GM06990 (cell line): ENCODE measurements at regions not wholly inside any gene's neighbourhood (a gene's known extent, or its start where the extent isn't known, plus 50 kb on each side); places are given as distances from the start of the nearest gene placed in this dataset.

Experiments
- DNase-seq: peaks from one replicate; pipeline ENCODE4 v3.0.0-alpha.2; 2011; ENCODE audit not compliant: insufficient read length; ENCODE audit errors: extremely low read depth
- H3K27me3 ChIP-seq: replicated peaks from 2 replicates; pipeline ENCODE4 v1.6.0; 2011; ENCODE audit warnings: low read length; ENCODE audit not compliant: control insufficient read depth, insufficient read depth
- H3K36me3 ChIP-seq: 2 replicates; pipeline ENCODE4 v1.5.1; 2011; ENCODE audit warnings: low read length; ENCODE audit not compliant: control insufficient read depth, insufficient read depth
- H3K4me3 ChIP-seq: replicated peaks from 2 replicates; pipeline ENCODE4 v1.5.1; 2011; ENCODE audit warnings: low read depth, mild to moderate bottlenecking, control low read depth, low read length
- TF ChIP-seq, protein P1 (sequence below): IDR thresholded peaks from 2 replicates; pipeline ENCODE4 v1.5.1; 2011; ENCODE audit warnings: low read length, control low read depth, mild to moderate bottlenecking, inconsistent platforms; ENCODE audit not compliant: insufficient read depth, poor library complexity, severe bottlenecking

DNA sequence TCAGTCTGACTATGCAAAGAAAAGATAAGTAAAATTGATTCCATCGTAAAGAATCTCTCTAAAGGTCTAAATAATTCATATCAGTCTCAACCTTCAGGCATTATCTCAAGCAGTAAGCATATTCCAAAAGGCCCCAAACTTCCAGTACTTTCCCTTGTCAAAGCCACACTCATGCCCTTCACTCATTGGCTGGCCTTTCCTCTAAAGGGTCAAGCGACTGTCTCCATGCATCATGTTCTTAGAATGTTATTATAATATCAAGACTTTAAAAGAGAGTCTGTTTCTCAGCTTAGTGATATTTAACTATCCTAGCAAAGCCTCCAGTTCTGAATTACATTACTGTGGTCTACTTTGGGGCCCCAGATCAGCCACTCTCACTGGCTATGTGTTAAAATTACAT lies 271.3 kb downstream of the MREG start:
- H3K36me3 ChIP-seq = no peaks in the 10 kb centered on the region
- no peaks in the 10 kb centered on the region; the same call in 1 of the 2 replicates for H3K27me3 ChIP-seq
- TF ChIP-seq, protein P1, sequence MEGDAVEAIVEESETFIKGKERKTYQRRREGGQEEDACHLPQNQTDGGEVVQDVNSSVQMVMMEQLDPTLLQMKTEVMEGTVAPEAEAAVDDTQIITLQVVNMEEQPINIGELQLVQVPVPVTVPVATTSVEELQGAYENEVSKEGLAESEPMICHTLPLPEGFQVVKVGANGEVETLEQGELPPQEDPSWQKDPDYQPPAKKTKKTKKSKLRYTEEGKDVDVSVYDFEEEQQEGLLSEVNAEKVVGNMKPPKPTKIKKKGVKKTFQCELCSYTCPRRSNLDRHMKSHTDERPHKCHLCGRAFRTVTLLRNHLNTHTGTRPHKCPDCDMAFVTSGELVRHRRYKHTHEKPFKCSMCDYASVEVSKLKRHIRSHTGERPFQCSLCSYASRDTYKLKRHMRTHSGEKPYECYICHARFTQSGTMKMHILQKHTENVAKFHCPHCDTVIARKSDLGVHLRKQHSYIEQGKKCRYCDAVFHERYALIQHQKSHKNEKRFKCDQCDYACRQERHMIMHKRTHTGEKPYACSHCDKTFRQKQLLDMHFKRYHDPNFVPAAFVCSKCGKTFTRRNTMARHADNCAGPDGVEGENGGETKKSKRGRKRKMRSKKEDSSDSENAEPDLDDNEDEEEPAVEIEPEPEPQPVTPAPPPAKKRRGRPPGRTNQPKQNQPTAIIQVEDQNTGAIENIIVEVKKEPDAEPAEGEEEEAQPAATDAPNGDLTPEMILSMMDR = no peak
- DNase-seq = no peak
- H3K4me3 ChIP-seq = no peak overlapping the region

DNA sequence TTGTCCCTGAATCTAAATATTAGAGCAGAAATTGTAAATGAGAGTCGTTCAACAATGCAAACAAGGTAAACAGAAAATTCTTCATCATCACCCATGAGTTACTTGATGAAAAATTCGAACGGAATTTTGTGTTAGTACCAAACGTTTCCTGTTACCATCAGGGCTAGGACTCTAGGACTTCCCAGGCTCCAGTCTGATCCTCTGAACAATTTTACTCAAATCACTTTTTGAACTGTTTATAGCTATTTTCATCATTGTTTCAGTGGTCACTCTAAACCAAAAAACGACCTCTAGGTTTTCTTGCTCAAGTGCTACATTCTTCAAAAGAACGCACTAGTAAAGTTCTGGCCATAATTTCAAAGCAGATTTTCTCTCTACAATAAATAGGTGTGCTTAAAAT lies 273.3 kb downstream of the MREG start:
- no peaks in the 10 kb centered on the region for H3K36me3 ChIP-seq
- H3K27me3 ChIP-seq = no peaks in the 10 kb centered on the region; the same call in 1 of the 2 replicates
- no peak overlapping the region for H3K4me3 ChIP-seq
- DNase-seq = no peak
- TF ChIP-seq, protein P1 = no peak

DNA sequence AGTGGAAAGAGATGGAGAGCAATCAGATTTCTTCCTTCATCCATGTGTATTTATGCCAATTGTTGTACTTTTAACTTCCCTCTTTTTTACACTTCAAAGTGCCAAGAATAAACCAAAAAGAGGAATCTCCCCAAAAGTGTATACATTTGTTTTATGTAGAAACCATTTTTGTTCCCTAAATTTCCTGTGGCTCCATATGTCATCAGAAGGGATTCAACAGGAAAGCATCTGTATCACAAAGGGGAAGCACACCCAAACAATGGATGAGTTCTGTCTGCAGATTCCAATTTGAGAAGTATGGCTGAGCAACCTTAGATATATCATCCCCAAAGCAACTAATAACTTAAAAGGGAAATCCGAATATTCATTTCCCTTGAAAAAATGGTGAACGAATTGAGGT lies 275.0 kb downstream of the MREG start:
- no peak for DNase-seq
- Histone ChIP-seq H3K27me3 (no peaks in the 10 kb centered on the region; the same call in 1 of the 2 replicates), H3K4me3 (no peak overlapping the region), H3K36me3 (no peaks in the 10 kb centered on the region)
- TF ChIP-seq, protein P1 = no peak

DNA sequence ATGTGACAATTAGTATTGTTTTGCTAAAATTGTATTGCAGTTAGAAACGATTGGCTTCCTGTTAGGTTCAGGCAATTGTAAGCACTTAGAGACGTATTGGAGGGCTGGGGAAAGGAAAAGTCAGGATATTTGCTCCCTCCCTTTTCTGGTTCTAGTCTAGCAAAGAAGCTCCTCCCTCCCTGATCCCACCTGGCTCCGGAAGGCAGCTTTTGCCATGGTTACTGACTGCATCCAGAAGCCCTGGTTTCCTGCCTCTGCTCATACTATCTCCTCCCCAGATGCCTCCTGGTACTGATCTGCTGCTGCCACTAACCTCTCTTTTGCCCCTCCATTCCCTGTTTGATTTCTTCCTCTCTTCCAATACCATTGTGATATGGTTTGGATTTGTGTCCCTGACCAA lies 275.9 kb downstream of the MREG start:
- TF ChIP-seq, protein P1 = no peak
- H3K36me3 ChIP-seq = no peaks in the 10 kb centered on the region
- DNase-seq = no peak
- H3K4me3 ChIP-seq = no peak overlapping the region
- no peaks in the 10 kb centered on the region; the same call in 1 of the 2 replicates for H3K27me3 ChIP-seq

DNA sequence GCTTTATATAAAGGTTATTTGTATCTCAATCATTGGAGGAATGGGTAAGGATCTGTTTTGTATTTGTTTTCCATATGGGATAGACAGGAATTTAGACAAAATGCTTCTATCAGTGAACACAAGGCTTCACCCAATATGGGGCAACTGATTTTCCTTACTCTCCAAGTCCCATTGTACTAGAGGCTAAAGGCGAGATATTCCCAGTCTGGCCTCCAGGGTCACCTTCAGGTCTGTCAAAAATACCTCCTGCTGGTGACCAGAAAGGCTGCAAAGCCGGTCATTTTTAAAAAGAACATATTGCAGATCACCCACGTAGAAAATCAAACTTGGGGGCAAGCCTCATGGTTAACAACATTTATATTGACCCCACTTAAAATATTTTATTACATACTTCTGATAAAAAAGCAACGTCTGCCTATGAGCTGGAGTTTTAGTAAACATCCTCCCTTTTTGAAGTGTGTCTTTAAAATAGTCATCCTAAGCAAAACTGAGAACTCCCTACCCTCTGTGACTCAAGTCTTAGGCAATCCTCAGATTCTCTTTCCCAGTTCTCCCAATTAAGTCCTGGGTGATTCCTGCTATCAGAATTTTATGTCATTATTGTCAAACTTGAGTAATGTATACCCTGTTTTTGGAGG lies 276.6 kb downstream of the MREG start:
- TF ChIP-seq, protein P1 = no peak
- H3K4me3 ChIP-seq = no peak overlapping the region
- no peaks in the 10 kb centered on the region for H3K36me3 ChIP-seq
- no peak for DNase-seq
- H3K27me3 ChIP-seq = no peaks in the 10 kb centered on the region; the same call in 1 of the 2 replicates
